ENCODE measurements at regions not wholly inside any gene's neighbourhood (a gene's known extent, or its start where the extent isn't known, plus 50 kb on each side); places are given as distances from the start of the nearest gene placed in this dataset.

DNA sequence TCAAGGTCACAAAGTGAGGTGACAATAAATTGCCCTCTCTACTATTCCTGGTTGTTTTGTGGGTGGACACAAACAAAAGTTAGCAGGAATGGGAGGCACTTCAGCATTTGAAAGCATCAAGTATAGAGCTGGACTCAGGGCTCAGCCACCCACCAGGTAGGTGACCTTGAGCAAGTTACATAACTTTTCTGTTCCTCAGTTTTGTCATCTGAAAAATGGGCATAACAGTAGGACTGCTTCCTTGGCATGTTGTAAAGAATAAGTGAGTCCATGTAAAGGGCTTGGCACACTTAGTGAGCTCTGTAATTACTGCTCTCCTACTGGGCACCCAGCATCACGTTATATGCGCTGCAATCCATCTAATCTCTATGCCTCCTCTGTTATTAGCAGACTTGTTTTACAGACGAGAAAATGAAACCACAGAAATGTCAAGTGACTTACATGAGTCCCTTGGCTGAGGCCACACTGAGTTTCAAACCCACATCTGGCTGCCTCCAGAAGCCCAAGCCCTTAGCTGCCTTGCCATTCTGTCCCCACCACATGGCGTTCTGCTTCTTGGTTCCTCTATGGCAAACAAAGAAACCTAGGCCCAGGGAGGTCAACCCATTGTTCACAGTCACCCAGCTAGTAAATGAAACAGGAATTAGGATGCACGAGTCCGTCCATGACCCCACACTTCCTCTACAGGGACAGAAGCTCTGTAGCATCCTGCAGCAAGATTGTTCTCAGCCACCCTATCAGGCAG is 63.2 kb upstream of the SLC24A4 start:
- Histone ChIP-seq H3K4me2 (ENCODE audit: insufficient read depth, low read length, poor library complexity, severe bottlenecking) (no peak overlapping the region), H3K79me1 (ENCODE audit: low read depth, low read length) (no peaks in the 10 kb centered on the region), H4K91ac (ENCODE audit: low read depth, low read length, poor library complexity) (no peak overlapping the region), H3K4me3 (ENCODE audit: low read length in 2 of 2) (no peak overlapping the region), H2AFZ (ENCODE audit: low read length) (no peak overlapping the region), H3K9me3 (replicated peaks in 1 of 2; ENCODE audit: control insufficient read depth in 2 of 2, insufficient read depth in 1 of 2, low read depth in 1 of 2, low read length in 2 of 2) (no peaks in the 10 kb centered on the region), H2AK5ac (ENCODE audit: low read depth, low read length) (no peak overlapping the region), H2BK120ac (ENCODE audit: low read depth, low read length) (no peak overlapping the region), H3K4ac (ENCODE audit: low read length) (no peak overlapping the region), H2BK12ac (ENCODE audit: low read length) (no peak overlapping the region), H2BK5ac (ENCODE audit: low read length) (no peak overlapping the region), H4K8ac (ENCODE audit: low read depth, low read length) (no peak overlapping the region), H3K36me3 (replicated peaks in 1 of 2; ENCODE audit: control insufficient read depth in 2 of 2, insufficient read depth in 2 of 2, low read length in 2 of 2) (no peaks in the 10 kb centered on the region), H2BK15ac (ENCODE audit: low read length) (no peak overlapping the region), H3K18ac (ENCODE audit: low read length) (no peak overlapping the region), H3K9ac (ENCODE audit: low read depth, low read length, poor library complexity) (no peak overlapping the region), H3K14ac (ENCODE audit: low read length) (no peak overlapping the region), H3K4me1 (ENCODE audit: control insufficient read depth in 2 of 2, insufficient read depth in 1 of 2, low read depth in 1 of 2, low read length in 2 of 2) (peaks cover 0 to 3% of the 10 kb centered on the region in 2 donors), H3K23ac (ENCODE audit: low read depth, low read length, poor library complexity) (no peak overlapping the region), H3K27ac (replicated peaks; ENCODE audit: low read length) (no peak overlapping the region), H3K27me3 (ENCODE audit: control insufficient read depth in 3 of 3, insufficient read depth in 3 of 3, low read depth in 1 of 3, low read length in 3 of 3) (peaks cover 0 to 20% (median 0%) of the 10 kb centered on the region in 3 experiments)
- WGBS, 2 donors (ENCODE audit: extremely low coverage in 2 of 2, insufficient read length in 2 of 2, insufficient replicate concordance in 1 of 2), result no CpG with 5 or more reads among the region's 6 CpGs
- no peak for DNase-seq (ENCODE audit: low spot score)

DNA sequence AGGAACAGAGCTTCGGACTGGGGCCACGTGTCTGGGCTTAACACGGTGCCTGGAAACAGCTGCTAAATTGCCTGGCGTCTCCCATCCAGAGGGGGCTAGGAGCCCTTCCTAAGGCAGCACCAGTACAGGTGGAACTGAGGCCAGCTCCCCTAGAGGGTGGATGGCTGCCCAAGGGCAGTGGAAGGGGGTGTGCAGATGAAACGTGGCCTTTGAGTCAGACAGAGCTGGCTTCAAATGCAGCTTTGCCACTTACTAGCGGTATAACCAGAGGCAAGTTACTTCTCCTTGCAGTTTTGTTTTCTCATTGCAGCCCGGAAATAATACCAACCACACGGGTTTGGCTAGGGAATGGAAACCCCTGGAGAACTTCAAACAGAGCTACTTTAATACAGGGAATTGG is 59.3 kb upstream of the SLC24A4 start:
- no peak for DNase-seq (ENCODE audit: low spot score)
- no peak overlapping the region for H3K9ac ChIP-seq (ENCODE audit: low read depth, low read length, poor library complexity)
- no peaks in the 10 kb centered on the region for H3K36me3 ChIP-seq (replicated peaks in 1 of 2; ENCODE audit: control insufficient read depth in 2 of 2, insufficient read depth in 2 of 2, low read length in 2 of 2)
- H3K4me1 ChIP-seq (ENCODE audit: control insufficient read depth in 2 of 2, insufficient read depth in 1 of 2, low read depth in 1 of 2, low read length in 2 of 2), result peaks cover 0 to 3% of the 10 kb centered on the region in 2 donors
- no peak overlapping the region for H3K4ac ChIP-seq (ENCODE audit: low read length)
- no peaks in the 10 kb centered on the region for H3K79me1 ChIP-seq (ENCODE audit: low read depth, low read length)
- H3K27me3 ChIP-seq (ENCODE audit: control insufficient read depth in 3 of 3, insufficient read depth in 3 of 3, low read depth in 1 of 3, low read length in 3 of 3), result peaks cover 0 to 6% (median 0%) of the 10 kb centered on the region in 3 experiments
- no peak overlapping the region for H3K18ac ChIP-seq (ENCODE audit: low read length)
- H2AK5ac ChIP-seq (ENCODE audit: low read depth, low read length), result no peak overlapping the region
- H3K14ac ChIP-seq (ENCODE audit: low read length), result no peak overlapping the region
- H2BK15ac ChIP-seq (ENCODE audit: low read length), result no peak overlapping the region
- H3K23ac ChIP-seq (ENCODE audit: low read depth, low read length, poor library complexity), result no peak overlapping the region
- H3K27ac ChIP-seq (replicated peaks; ENCODE audit: low read length), result no peak overlapping the region
- H2BK5ac ChIP-seq (ENCODE audit: low read length), result no peak overlapping the region
- no peak overlapping the region for H3K4me3 ChIP-seq (ENCODE audit: low read length in 2 of 2)
- WGBS, 2 donors (ENCODE audit: extremely low coverage in 2 of 2, insufficient read length in 2 of 2, insufficient replicate concordance in 1 of 2), result no CpG with 5 or more reads among the region's 8 CpGs
- H2AFZ ChIP-seq (ENCODE audit: low read length), result no peak overlapping the region
- H2BK120ac ChIP-seq (ENCODE audit: low read depth, low read length), result no peak overlapping the region
- H4K91ac ChIP-seq (ENCODE audit: low read depth, low read length, poor library complexity), result no peak overlapping the region
- H2BK12ac ChIP-seq (ENCODE audit: low read length), result no peak overlapping the region
- H3K4me2 ChIP-seq (ENCODE audit: insufficient read depth, low read length, poor library complexity, severe bottlenecking), result no peak overlapping the region
- H4K8ac ChIP-seq (ENCODE audit: low read depth, low read length), result no peak overlapping the region
- H3K9me3 ChIP-seq (replicated peaks in 1 of 2; ENCODE audit: control insufficient read depth in 2 of 2, insufficient read depth in 1 of 2, low read depth in 1 of 2, low read length in 2 of 2), result no peaks in the 10 kb centered on the region

DNA sequence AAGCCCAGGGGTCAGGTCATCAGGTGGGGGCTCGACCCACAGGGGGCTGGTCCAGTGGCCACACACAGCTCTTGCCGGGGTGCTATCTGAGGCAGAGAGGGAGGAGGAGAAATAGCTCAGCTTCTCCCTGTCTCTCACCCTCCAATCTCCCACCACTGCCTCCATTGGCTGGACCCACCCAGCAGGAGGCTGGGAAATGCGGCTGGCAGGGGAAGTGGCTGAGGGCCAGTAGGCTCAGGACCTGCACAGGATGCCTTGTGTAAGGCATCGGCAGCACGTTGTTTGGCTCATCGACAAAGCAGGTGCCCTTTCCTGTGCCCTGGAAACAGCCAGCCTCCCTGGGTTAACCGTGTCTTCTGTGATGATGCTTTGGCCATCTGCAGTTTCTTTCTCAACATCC is 58.8 kb upstream of the SLC24A4 start:
- Histone ChIP-seq H4K91ac (ENCODE audit: low read depth, low read length, poor library complexity) (no peak overlapping the region), H2BK5ac (ENCODE audit: low read length) (peak overlapping the region; percentile 19), H4K8ac (ENCODE audit: low read depth, low read length) (no peak overlapping the region), H2AK5ac (ENCODE audit: low read depth, low read length) (no peak overlapping the region), H2BK120ac (ENCODE audit: low read depth, low read length) (no peak overlapping the region), H3K79me1 (ENCODE audit: low read depth, low read length) (no peaks in the 10 kb centered on the region), H3K18ac (ENCODE audit: low read length) (peak overlapping the region; percentile 41), H3K14ac (ENCODE audit: low read length) (no peak overlapping the region), H3K27ac (replicated peaks; ENCODE audit: low read length) (no peak overlapping the region), H3K27me3 (ENCODE audit: control insufficient read depth in 3 of 3, insufficient read depth in 3 of 3, low read depth in 1 of 3, low read length in 3 of 3) (peaks cover 0 to 6% (median 0%) of the 10 kb centered on the region in 3 experiments), H2BK12ac (ENCODE audit: low read length) (no peak overlapping the region), H3K9ac (ENCODE audit: low read depth, low read length, poor library complexity) (no peak overlapping the region), H3K36me3 (replicated peaks in 1 of 2; ENCODE audit: control insufficient read depth in 2 of 2, insufficient read depth in 2 of 2, low read length in 2 of 2) (no peaks in the 10 kb centered on the region), H3K4me2 (ENCODE audit: insufficient read depth, low read length, poor library complexity, severe bottlenecking) (no peak overlapping the region), H2AFZ (ENCODE audit: low read length) (no peak overlapping the region), H3K9me3 (replicated peaks in 1 of 2; ENCODE audit: control insufficient read depth in 2 of 2, insufficient read depth in 1 of 2, low read depth in 1 of 2, low read length in 2 of 2) (no peaks in the 10 kb centered on the region), H3K23ac (ENCODE audit: low read depth, low read length, poor library complexity) (peak overlapping the region; percentile 14), H3K4ac (ENCODE audit: low read length) (no peak overlapping the region), H2BK15ac (ENCODE audit: low read length) (no peak overlapping the region), H3K4me1 (ENCODE audit: control insufficient read depth in 2 of 2, insufficient read depth in 1 of 2, low read depth in 1 of 2, low read length in 2 of 2) (peaks cover 0 to 3% of the 10 kb centered on the region in 2 donors), H3K4me3 (ENCODE audit: low read length in 2 of 2) (no peak overlapping the region)
- DNase-seq (ENCODE audit: low spot score), result no peak
- WGBS, 2 donors (ENCODE audit: extremely low coverage in 2 of 2, insufficient read length in 2 of 2, insufficient replicate concordance in 1 of 2), result no CpG with 5 or more reads among the region's 7 CpGs

DNA sequence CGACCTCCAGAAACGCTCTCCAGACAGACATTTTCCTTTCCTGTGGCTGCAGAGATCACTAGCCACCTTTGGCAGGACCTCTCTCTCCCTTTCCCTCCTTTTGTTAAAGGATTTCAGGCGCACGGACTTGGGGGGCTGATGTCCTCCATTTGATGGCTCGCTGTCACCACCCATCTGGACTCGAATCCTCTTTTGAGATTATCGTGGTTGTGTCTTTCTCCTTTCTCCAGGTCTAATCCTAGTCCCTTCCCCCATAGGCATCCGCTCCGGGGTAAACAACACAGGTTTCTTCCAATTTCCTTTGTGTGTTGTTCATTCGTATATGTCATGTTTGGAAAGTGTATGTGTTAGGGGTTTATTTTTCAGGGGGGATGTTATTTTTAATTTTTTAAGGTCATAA is 56.7 kb upstream of the SLC24A4 start:
- Histone ChIP-seq H2AFZ (ENCODE audit: low read length) (no peak overlapping the region), H3K27ac (replicated peaks; ENCODE audit: low read length) (no peak overlapping the region), H4K91ac (ENCODE audit: low read depth, low read length, poor library complexity) (no peak overlapping the region), H3K4me3 (ENCODE audit: low read length in 2 of 2) (no peak overlapping the region), H3K36me3 (replicated peaks in 1 of 2; ENCODE audit: control insufficient read depth in 2 of 2, insufficient read depth in 2 of 2, low read length in 2 of 2) (no peaks in the 10 kb centered on the region), H4K8ac (ENCODE audit: low read depth, low read length) (no peak overlapping the region), H3K23ac (ENCODE audit: low read depth, low read length, poor library complexity) (no peak overlapping the region), H3K9ac (ENCODE audit: low read depth, low read length, poor library complexity) (no peak overlapping the region), H3K27me3 (ENCODE audit: control insufficient read depth in 3 of 3, insufficient read depth in 3 of 3, low read depth in 1 of 3, low read length in 3 of 3) (peaks cover 0 to 6% (median 0%) of the 10 kb centered on the region in 3 experiments), H3K4ac (ENCODE audit: low read length) (no peak overlapping the region), H2AK5ac (ENCODE audit: low read depth, low read length) (no peak overlapping the region), H3K4me1 (ENCODE audit: control insufficient read depth in 2 of 2, insufficient read depth in 1 of 2, low read depth in 1 of 2, low read length in 2 of 2) (no peaks in the 10 kb centered on the region), H3K4me2 (ENCODE audit: insufficient read depth, low read length, poor library complexity, severe bottlenecking) (no peak overlapping the region), H2BK12ac (ENCODE audit: low read length) (no peak overlapping the region), H3K14ac (ENCODE audit: low read length) (no peak overlapping the region), H2BK120ac (ENCODE audit: low read depth, low read length) (no peak overlapping the region), H2BK15ac (ENCODE audit: low read length) (no peak overlapping the region), H3K9me3 (replicated peaks in 1 of 2; ENCODE audit: control insufficient read depth in 2 of 2, insufficient read depth in 1 of 2, low read depth in 1 of 2, low read length in 2 of 2) (no peaks in the 10 kb centered on the region), H3K18ac (ENCODE audit: low read length) (no peak overlapping the region), H2BK5ac (ENCODE audit: low read length) (no peak overlapping the region), H3K79me1 (ENCODE audit: low read depth, low read length) (no peaks in the 10 kb centered on the region)
- no CpG with 5 or more reads among the region's 10 CpGs for WGBS, 2 donors (ENCODE audit: extremely low coverage in 2 of 2, insufficient read length in 2 of 2, insufficient replicate concordance in 1 of 2)
- no peak for DNase-seq (ENCODE audit: low spot score)
